ENCODE measurements at regions not wholly inside any gene's neighbourhood (a gene's known extent, or its start where the extent isn't known, plus 50 kb on each side); places are given as distances from the start of the nearest gene placed in this dataset.
A peak's percentile ranks its signal among the peaks of the same experiment; 100 is the strongest.
"Not testable (repeated sequence)": the region's sequence is repeated elsewhere in the genome, so short reads cannot be mapped to it uniquely, and the experiment has no call there.

DNA sequence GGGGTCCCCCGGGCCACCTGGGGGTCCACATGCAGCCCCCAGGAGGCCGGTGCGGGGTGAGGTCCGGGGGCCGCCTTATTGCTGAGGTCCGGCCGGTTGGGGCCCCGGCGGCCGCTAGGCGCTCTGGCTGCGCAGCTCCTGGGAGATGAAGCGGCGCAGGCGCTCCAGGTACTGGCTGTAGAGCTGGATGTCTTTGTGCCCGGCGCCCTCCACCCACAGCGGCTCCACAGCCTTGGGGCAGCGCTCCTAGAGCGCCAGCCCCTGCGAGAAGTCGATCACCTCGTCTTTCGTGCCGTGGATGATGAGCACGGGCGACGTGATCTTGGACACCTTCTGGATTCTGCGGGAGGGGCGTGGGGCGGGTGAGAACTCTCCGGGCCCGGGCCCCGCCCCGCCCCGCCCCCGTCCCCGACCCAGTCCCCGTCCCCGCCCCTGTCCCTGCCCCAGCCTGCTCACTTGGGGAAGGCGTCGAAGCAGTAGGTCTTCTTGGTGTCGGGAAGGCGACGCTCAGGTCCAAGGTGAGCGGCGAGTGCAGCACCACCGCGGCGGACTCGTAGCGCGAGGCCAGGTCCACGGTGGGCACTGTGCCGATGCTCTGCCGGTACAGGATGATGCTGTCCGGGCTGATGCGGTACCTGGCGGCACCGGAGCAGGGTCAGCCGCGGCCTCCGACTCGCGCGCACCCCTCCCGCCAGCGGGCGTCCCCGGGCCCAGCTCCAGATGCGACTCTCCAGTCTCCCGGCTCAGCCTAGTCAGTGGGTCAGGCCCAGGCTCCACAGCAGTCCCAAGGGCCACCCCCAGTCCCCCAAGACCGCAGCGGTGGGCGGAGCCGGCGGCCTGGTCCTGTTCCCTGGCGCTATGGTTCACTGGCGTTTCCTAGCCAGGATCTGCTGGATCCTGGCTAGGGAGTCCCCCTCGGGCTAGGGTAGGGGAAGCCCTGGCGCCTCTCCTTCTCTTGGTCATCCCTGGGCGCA is 89.4 kb upstream of the GOLGA6L1 start:
- intact Hi-C loops (cut with DNase I) = not testable (repeated sequence)
- DNase-seq = peak in 1 of 10 donors; percentile 11

DNA sequence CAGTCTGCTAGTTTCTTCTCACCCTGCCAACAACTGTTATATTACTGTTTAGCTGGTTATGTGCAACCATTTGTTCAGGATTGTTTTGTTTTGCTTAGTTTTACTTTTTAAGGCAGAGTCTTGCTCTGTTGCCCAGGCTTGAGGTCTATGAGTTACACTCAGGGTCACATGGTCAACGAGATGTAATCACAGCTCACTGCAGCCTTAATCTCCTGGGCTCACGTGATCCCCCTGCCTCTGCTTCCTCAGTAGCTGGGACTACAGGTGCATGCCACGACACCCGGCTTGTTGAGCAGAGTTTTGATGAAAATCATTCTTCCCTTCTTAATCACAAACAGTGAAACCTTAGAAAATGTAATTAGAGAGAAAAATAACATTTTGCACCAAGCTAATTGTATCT is 72.8 kb upstream of the GOLGA6L1 start:
- intact Hi-C loops (cut with DNase I); DNase-seq: not testable (repeated sequence)

DNA sequence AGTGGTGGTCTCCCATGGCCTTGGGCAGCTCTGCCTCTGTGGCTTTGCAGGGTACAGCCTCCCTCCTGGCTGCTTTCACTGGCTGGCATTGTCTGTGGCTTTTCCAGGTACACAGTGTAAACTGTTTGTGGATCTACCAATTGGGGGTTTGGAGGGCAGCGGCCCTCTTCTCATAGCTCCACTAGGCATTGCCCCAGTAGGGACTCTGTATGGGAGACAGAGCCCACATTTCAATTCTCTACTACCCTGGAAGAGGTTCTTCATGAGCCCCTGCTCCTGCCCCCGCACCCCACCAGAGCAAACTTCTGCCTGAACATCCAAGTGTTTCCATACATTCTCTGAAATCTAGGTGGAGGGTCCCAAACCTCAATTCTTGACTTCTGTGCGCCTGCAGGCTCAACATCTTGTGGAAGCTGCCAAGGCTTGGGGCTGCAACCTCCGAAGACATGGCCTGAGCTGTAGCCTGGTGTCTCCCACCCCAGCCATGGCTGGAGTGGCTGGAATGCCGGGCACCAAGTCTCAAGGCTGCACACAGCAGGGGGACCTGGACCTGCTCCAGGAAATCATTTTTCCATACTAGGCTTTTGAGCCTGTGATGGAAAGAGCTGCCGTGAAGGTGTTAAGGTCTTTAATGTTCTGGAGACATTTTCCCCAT is 63.3 kb upstream of the GOLGA6L1 start:
- intact Hi-C loops (cut with DNase I) = not testable (repeated sequence)

DNA sequence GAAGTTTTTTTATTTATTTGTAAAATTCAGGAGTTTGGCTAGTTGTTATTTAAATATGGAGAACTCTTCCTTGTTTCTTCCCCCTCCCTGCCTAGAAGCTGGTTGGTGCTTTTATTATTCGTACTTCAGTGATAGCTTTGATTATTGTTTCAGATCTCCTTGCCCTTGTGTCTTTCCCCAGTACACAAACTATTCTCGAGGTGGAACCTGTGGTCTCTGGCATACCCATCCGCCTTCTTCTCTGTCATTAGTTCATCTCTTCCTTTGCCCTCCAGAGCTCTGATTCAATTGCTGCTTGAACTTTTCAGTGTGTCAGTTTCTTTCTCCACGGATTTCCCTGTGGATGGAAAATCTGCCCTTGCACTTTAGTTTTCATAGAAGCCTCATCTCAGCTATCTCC is 61.8 kb upstream of the GOLGA6L1 start:
- DNase-seq; intact Hi-C loops (cut with DNase I): not testable (repeated sequence)

More for the DNA sequence above, 63.3 kb upstream of the GOLGA6L1 start:
- DNase-seq = peak in 1 of 10 donors; percentile 62

DNA sequence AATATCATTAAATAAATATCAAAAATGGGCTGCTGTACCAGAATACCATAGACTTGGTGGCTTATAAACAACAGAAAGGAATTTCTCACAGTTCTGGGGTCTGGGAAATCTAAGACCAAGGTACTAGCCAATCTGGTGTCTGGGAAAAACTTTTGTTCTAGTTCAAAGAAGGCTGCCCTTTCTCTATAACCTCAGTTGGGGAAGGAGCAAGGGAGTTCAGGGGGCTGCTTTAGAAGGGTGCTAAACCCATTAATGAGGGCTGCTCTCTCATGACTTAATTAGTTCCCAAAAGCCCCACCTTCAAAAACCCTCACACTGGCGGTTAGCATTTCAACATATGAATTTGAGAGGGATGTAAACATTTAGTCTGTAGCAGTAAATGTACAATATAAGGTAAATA is 55.7 kb upstream of the GOLGA6L1 start:
- intact Hi-C loops (cut with DNase I); DNase-seq: not testable (repeated sequence)
